ENCODE measurements at regions not wholly inside any gene's neighbourhood (a gene's known extent, or its start where the extent isn't known, plus 50 kb on each side); places are given as distances from the start of the nearest gene placed in this dataset.

DNA sequence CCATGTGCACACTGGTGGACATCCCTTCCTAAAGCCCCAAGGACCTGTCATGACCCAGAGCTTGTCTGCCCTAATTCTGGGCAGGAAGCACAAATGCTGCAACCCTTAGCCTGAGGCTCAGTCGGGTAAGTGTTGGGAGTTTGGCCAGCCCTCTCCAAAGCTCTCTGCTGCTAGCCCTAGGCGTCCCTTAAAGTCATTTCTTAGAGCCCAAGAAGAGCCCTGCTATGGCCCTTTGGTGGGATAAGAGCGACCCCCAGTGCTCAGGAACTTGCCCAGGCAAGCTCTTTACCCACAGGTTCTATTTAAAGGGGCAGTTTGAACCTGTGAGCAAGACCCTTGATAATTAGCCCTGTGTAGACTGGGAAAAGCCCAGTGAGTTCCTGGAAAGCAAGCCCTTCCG, 356.8 kb downstream of the RRAGC start:
- TF ChIP-seq, protein P1, sequence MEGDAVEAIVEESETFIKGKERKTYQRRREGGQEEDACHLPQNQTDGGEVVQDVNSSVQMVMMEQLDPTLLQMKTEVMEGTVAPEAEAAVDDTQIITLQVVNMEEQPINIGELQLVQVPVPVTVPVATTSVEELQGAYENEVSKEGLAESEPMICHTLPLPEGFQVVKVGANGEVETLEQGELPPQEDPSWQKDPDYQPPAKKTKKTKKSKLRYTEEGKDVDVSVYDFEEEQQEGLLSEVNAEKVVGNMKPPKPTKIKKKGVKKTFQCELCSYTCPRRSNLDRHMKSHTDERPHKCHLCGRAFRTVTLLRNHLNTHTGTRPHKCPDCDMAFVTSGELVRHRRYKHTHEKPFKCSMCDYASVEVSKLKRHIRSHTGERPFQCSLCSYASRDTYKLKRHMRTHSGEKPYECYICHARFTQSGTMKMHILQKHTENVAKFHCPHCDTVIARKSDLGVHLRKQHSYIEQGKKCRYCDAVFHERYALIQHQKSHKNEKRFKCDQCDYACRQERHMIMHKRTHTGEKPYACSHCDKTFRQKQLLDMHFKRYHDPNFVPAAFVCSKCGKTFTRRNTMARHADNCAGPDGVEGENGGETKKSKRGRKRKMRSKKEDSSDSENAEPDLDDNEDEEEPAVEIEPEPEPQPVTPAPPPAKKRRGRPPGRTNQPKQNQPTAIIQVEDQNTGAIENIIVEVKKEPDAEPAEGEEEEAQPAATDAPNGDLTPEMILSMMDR (IDR thresholded peaks at IDR 0.05; ENCODE audit: low read length): peak; percentile 47; the same call in 1 of the 2 replicates
- no peak for TF ChIP-seq EZH2 (IDR thresholded peaks at IDR 0.05; ENCODE audit: borderline replicate concordance, low read length)

All from OCI-LY1 (cell line).